ENCODE measurements at regions not wholly inside any gene's neighbourhood (a gene's known extent, or its start where the extent isn't known, plus 50 kb on each side); places are given as distances from the start of the nearest gene placed in this dataset.

DNA sequence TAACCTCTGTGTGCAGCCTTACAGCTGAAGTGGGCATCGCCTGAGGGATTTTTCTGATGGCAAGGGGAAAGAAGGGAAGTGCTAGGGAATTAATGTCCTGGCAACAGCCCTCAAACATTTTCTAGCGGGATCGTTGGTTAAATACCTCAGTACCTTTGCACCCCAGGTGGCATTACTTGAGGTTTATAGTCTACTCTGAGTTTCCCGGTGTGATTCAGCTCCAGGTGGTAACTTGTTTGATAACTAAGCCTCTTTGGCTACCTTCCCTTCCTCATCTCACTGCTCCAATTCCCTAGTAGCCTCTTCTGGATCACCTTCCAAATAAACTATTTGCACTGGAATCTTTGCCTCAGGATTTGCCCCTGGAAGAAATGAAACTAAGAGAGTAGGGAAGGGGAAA, 237.0 kb upstream of the SSTR1 start:
- TF ChIP-seq, protein P1, sequence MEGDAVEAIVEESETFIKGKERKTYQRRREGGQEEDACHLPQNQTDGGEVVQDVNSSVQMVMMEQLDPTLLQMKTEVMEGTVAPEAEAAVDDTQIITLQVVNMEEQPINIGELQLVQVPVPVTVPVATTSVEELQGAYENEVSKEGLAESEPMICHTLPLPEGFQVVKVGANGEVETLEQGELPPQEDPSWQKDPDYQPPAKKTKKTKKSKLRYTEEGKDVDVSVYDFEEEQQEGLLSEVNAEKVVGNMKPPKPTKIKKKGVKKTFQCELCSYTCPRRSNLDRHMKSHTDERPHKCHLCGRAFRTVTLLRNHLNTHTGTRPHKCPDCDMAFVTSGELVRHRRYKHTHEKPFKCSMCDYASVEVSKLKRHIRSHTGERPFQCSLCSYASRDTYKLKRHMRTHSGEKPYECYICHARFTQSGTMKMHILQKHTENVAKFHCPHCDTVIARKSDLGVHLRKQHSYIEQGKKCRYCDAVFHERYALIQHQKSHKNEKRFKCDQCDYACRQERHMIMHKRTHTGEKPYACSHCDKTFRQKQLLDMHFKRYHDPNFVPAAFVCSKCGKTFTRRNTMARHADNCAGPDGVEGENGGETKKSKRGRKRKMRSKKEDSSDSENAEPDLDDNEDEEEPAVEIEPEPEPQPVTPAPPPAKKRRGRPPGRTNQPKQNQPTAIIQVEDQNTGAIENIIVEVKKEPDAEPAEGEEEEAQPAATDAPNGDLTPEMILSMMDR (IDR thresholded peaks at IDR 0.05 in 4 of 5, conservative IDR thresholded peaks at IDR 0.05 in 1 of 5): no peak
- TF ChIP-seq POLR2A (IDR thresholded peaks at IDR 0.05): no peak
